T-cell (primary cell): ENCODE measurements at regions not wholly inside any gene's neighbourhood (a gene's known extent, or its start where the extent isn't known, plus 50 kb on each side); places are given as distances from the start of the nearest gene placed in this dataset.
"Not testable (repeated sequence)": the region's sequence is repeated elsewhere in the genome, so short reads cannot be mapped to it uniquely, and the experiment has no call there.

Source experiments
- ATAC-seq, 4 experiments: fragments of 200-7000 bp in 3 of 4; fragments of 150-1000 bp in 1 of 4; cut with Tn5 transposase; replicated peaks in 1 of 4; 1 replicate in 3 of 4; 2 replicates in 1 of 4; pipeline ENCODE4 v1.10.0; 2021; ENCODE audit warnings: moderate library complexity in 3 of 4, mild to moderate bottlenecking in 2 of 4, moderate number of reproducible peaks in 1 of 4
- CTCF ChIA-PET, 2 donors: fragments of 300-600 bp; sonication (Branson Sonifier 250); formaldehyde crosslinking; loops; one replicate each; lab custom pipeline; 2022; ENCODE audit warnings: antibody characterized with exemption in 2 of 2; lab: Charles Lee
- POLR2A ChIA-PET, 2 donors: fragments of 300-600 bp; sonication (Branson Sonifier 250); formaldehyde crosslinking; loops; one replicate each; lab custom pipeline; 2022; ENCODE audit warnings: antibody characterized with exemption in 2 of 2; lab: Charles Lee
- DNase-seq, 35 experiments: peaks; one replicate each; pipeline versions ENCODE4 v3.0.0 to v3.0.0-alpha.2; 2013 to 2023
- H3K27ac ChIP-seq: one replicate; pipeline ENCODE4 v1.5.1; 2013; ENCODE audit warnings: low read length
- H3K27me3 ChIP-seq, 2 experiments: replicated peaks in 1 of 2; 1 replicate in 1 of 2; 2 replicates in 1 of 2; pipeline versions ENCODE4 v1.6.1 to v1.7.0; 2013; ENCODE audit warnings: low read length in 1 of 2, mixed read lengths in 1 of 2; ENCODE audit not compliant: control insufficient read depth in 2 of 2, insufficient read depth in 2 of 2; ENCODE audit errors: extremely low read depth in 1 of 2
- H3K36me3 ChIP-seq, 2 donors: 1 replicate in 1 of 2; 2 replicates in 1 of 2; pipeline versions ENCODE4 v1.6.1 to v1.7.0; 2013; ENCODE audit warnings: low read length in 1 of 2; ENCODE audit not compliant: control insufficient read depth in 2 of 2, insufficient read depth in 1 of 2; ENCODE audit errors: extremely low read depth in 1 of 2
- H3K4me1 ChIP-seq, 2 experiments: 1 replicate in 1 of 2; 2 replicates in 1 of 2; pipeline versions ENCODE4 v1.6.1 to v1.7.0; 2013; ENCODE audit warnings: low read length in 2 of 2, mixed read lengths in 1 of 2; ENCODE audit not compliant: insufficient read depth in 2 of 2, control insufficient read depth in 1 of 2; ENCODE audit errors: extremely low read depth in 1 of 2
- H3K4me3 ChIP-seq, 2 donors: 1 replicate in 1 of 2; 2 replicates in 1 of 2; pipeline versions ENCODE4 v1.5.1 to v1.7.0; 2013; ENCODE audit warnings: mild to moderate bottlenecking in 2 of 2, low read length in 1 of 2, moderate library complexity in 1 of 2; ENCODE audit not compliant: control insufficient read depth in 1 of 2; ENCODE audit errors: extremely low read depth in 1 of 2
- H3K9me3 ChIP-seq: 2 replicates; pipeline ENCODE4 v1.7.0; 2013
- H3K27ac Mint-ChIP-seq, 2 donors: one replicate each; pipeline ENCODE4 v1.8.0; 2020 to 2021; ENCODE audit warnings: mild to moderate bottlenecking in 2 of 2, mixed read lengths in 2 of 2
- H3K27me3 Mint-ChIP-seq, 2 donors: one replicate each; pipeline ENCODE4 v1.8.0; 2021 to 2022; ENCODE audit warnings: mixed read lengths in 2 of 2
- H3K36me3 Mint-ChIP-seq: one replicate; pipeline ENCODE4 v1.8.0; 2021; ENCODE audit warnings: mixed read lengths
- H3K4me1 Mint-ChIP-seq, 3 donors: one replicate each; pipeline ENCODE4 v1.8.0; 2020 to 2022; ENCODE audit warnings: mixed read lengths in 3 of 3, mild to moderate bottlenecking in 1 of 3
- H3K4me3 Mint-ChIP-seq, 3 donors: one replicate each; pipeline ENCODE4 v1.8.0; 2020 to 2022; ENCODE audit warnings: mild to moderate bottlenecking in 3 of 3, mixed read lengths in 3 of 3, moderate library complexity in 3 of 3
- H3K9me3 Mint-ChIP-seq, 3 donors: one replicate each; pipeline ENCODE4 v1.8.0; 2020 to 2022; ENCODE audit warnings: mixed read lengths in 3 of 3
- WGBS: methylation state at CpG from one replicate; pipeline ENCODE4 v1.1.5; 2013; ENCODE audit warnings: missing lambda C conversion rate; ENCODE audit not compliant: insufficient coverage; 5-methylcytosine and 5-hydroxymethylcytosine counted together

- no peak for ATAC-seq
- H3K27ac Mint-ChIP-seq = no peak overlapping the region
- Histone ChIP-seq H3K4me3 (no peak overlapping the region), H3K36me3 (no peaks in the 10 kb centered on the region), H3K4me1 (no peaks in the 10 kb centered on the region), H3K27me3 (peaks cover 0 to 18% of the 10 kb centered on the region in 2 experiments), H3K9me3 (no peaks in the 10 kb centered on the region), H3K27ac (no peak overlapping the region)
- CTCF ChIA-PET = no interaction called here
- no peaks in the 10 kb centered on the region for H3K36me3 Mint-ChIP-seq
- H3K27me3 Mint-ChIP-seq = peaks cover 6 to 14% of the 10 kb centered on the region in 2 donors
- no peak overlapping the region for H3K4me3 Mint-ChIP-seq
- DNase-seq = no peak
- WGBS = 96% methylated on average over 27 of the region's 28 CpGs
- H3K4me1 Mint-ChIP-seq = peaks cover 3 to 6% (median 5%) of the 10 kb centered on the region in 3 donors
- POLR2A ChIA-PET = no interaction called here
- no peaks in the 10 kb centered on the region for H3K9me3 Mint-ChIP-seq
Observed at GRCh38 chr11:3434976-3435375, 56.0 kb upstream of the ZNF195 start.

DNA sequence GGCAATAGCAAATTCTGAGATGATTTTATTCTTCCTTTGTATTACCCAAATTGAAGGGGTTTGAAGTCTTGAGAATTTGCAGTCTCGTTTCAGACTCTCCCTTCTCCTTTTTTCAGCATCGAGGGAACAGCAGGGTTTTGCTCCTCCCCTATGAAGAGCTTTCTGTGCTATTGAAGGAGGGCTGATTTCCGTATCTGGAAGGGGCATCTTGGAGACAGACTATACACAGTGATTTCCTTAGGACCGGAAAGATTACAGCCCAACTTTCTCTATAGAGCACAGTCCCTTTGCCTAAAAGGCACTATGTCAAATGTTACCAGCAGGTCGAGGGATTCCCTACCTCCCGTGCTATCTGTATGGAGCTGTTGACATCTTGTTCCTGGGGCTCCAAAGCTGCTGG is 50.2 kb upstream of the ZNF195 start:
- H3K27ac Mint-ChIP-seq, H3K9me3 Mint-ChIP-seq, POLR2A ChIA-PET, H3K4me1 Mint-ChIP-seq, H3K27me3 ChIP-seq, H3K9me3 ChIP-seq, DNase-seq, CTCF ChIA-PET, H3K4me3 Mint-ChIP-seq, H3K27ac ChIP-seq, H3K36me3 ChIP-seq, ATAC-seq, H3K4me1 ChIP-seq, H3K4me3 ChIP-seq, H3K36me3 Mint-ChIP-seq: not testable (repeated sequence)
- peaks cover 0 to 17% of the 10 kb centered on the region in 2 donors for H3K27me3 Mint-ChIP-seq
- 64% methylated on average over 2 of the region's 6 CpGs for WGBS
